Nephron (organoid): ENCODE measurements at regions not wholly inside any gene's neighbourhood (a gene's known extent, or its start where the extent isn't known, plus 50 kb on each side); places are given as distances from the start of the nearest gene placed in this dataset.

Source experiments
- H3K27ac Mint-ChIP-seq, 3 experiments: 2 replicates each; pipeline ENCODE4 v1.8.0; 2020; ENCODE audit warnings: mixed read lengths in 3 of 3, mild to moderate bottlenecking in 2 of 3, moderate library complexity in 1 of 3
- H3K27me3 Mint-ChIP-seq: 2 replicates; pipeline ENCODE4 v1.8.0; 2021; ENCODE audit warnings: low read depth, mild to moderate bottlenecking, moderate library complexity, mixed read lengths
- H3K36me3 Mint-ChIP-seq: 2 replicates; pipeline ENCODE4 v1.8.0; 2020; ENCODE audit warnings: low read depth, mixed read lengths
- H3K4me1 Mint-ChIP-seq: 2 replicates; pipeline ENCODE4 v1.8.0; 2020; ENCODE audit warnings: mixed read lengths
- H3K4me3 Mint-ChIP-seq, 3 experiments: 2 replicates each; pipeline ENCODE4 v1.8.0; 2020; ENCODE audit warnings: mild to moderate bottlenecking in 3 of 3, mixed read lengths in 3 of 3, moderate library complexity in 2 of 3
- H3K9me3 Mint-ChIP-seq: 2 replicates; pipeline ENCODE4 v1.8.0; 2020; ENCODE audit warnings: mixed read lengths
- CTCF ChIP-seq, 3 experiments: fragments of 200-600 bp; sonication (generic); IDR thresholded peaks; one replicate each; pipeline ENCODE4 v1.5.0; 2021; ENCODE audit warnings: antibody characterized with exemption in 3 of 3; ENCODE audit not compliant: unreplicated experiment in 3 of 3

- H3K4me3 Mint-ChIP-seq, result no peak overlapping the region
- peaks cover 66% of the 10 kb centered on the region for H3K27me3 Mint-ChIP-seq
- H3K36me3 Mint-ChIP-seq, result no peaks in the 10 kb centered on the region
- H3K9me3 Mint-ChIP-seq, result peaks cover 3% of the 10 kb centered on the region
- no peak for TF ChIP-seq CTCF (IDR thresholded peaks at IDR 0.05; ENCODE audit: unreplicated experiment in 3 of 3)
- H3K4me1 Mint-ChIP-seq, result peaks cover 6% of the 10 kb centered on the region
- H3K27ac Mint-ChIP-seq, result no peak overlapping the region
Observed at GRCh38 chr2:120607996-120608395, 127.7 kb upstream of the GLI2 start.

- Mint-ChIP-seq H3K4me3 (no peak overlapping the region), H3K9me3 (no peaks in the 10 kb centered on the region), H3K27ac (peak overlapping the region in 1 of 3 experiments; percentile 51), H3K36me3 (no peaks in the 10 kb centered on the region), H3K4me1 (peaks cover 22% of the 10 kb centered on the region), H3K27me3 (peaks cover 67% of the 10 kb centered on the region)
- TF ChIP-seq CTCF (IDR thresholded peaks at IDR 0.05; ENCODE audit: unreplicated experiment in 3 of 3), result no peak
Observed at GRCh38 chr2:120609826-120610395, 125.8 kb upstream of the GLI2 start.

- peaks cover 66% of the 10 kb centered on the region for H3K27me3 Mint-ChIP-seq
- TF ChIP-seq CTCF (IDR thresholded peaks at IDR 0.05; ENCODE audit: unreplicated experiment in 3 of 3), result no peak
- H3K4me3 Mint-ChIP-seq, result no peak overlapping the region
- no peak overlapping the region for H3K27ac Mint-ChIP-seq
- no peaks in the 10 kb centered on the region for H3K9me3 Mint-ChIP-seq
- peaks cover 22% of the 10 kb centered on the region for H3K4me1 Mint-ChIP-seq
- H3K36me3 Mint-ChIP-seq, result no peaks in the 10 kb centered on the region
Observed at GRCh38 chr2:120611016-120611415, 124.7 kb upstream of the GLI2 start.

- TF ChIP-seq CTCF (IDR thresholded peaks at IDR 0.05; ENCODE audit: unreplicated experiment in 3 of 3), result no peak
- Mint-ChIP-seq H3K4me3 (no peak overlapping the region), H3K9me3 (no peaks in the 10 kb centered on the region), H3K27me3 (peaks cover 63% of the 10 kb centered on the region), H3K36me3 (no peaks in the 10 kb centered on the region), H3K27ac (no peak overlapping the region), H3K4me1 (peaks cover 22% of the 10 kb centered on the region)
Observed at GRCh38 chr2:120611961-120612360, 123.7 kb upstream of the GLI2 start.

GRCh38 chr2:120612471-120612870 lies 123.2 kb upstream of the GLI2 start:
- H3K4me1 Mint-ChIP-seq, result peaks cover 22% of the 10 kb centered on the region
- H3K9me3 Mint-ChIP-seq, result no peaks in the 10 kb centered on the region
- no peaks in the 10 kb centered on the region for H3K36me3 Mint-ChIP-seq
- peaks cover 59% of the 10 kb centered on the region for H3K27me3 Mint-ChIP-seq
- no peak overlapping the region for H3K27ac Mint-ChIP-seq
- TF ChIP-seq CTCF (IDR thresholded peaks at IDR 0.05; ENCODE audit: unreplicated experiment in 3 of 3), result no peak
- no peak overlapping the region for H3K4me3 Mint-ChIP-seq

GRCh38 chr2:120612931-120613330 lies 122.7 kb upstream of the GLI2 start:
- peaks cover 22% of the 10 kb centered on the region for H3K4me1 Mint-ChIP-seq

More at GRCh38 chr2:120612931-120613330, 122.7 kb upstream of the GLI2 start:
- peaks cover 56% of the 10 kb centered on the region for H3K27me3 Mint-ChIP-seq
- no peak overlapping the region for H3K27ac Mint-ChIP-seq
- H3K4me3 Mint-ChIP-seq, result no peak overlapping the region
- no peaks in the 10 kb centered on the region for H3K9me3 Mint-ChIP-seq
- H3K36me3 Mint-ChIP-seq, result no peaks in the 10 kb centered on the region
- no peak for TF ChIP-seq CTCF (IDR thresholded peaks at IDR 0.05; ENCODE audit: unreplicated experiment in 3 of 3)
